Effector memory CD4-positive, alpha-beta T cell (primary cell): ENCODE measurements at regions not wholly inside any gene's neighbourhood (a gene's known extent, or its start where the extent isn't known, plus 50 kb on each side); places are given as distances from the start of the nearest gene placed in this dataset.

Experiments used
- DNase-seq, 3 donors: peaks; one replicate each; pipeline ENCODE4 v3.0.0-alpha.2; 2020
- H3K27ac ChIP-seq: 2 replicates; pipeline ENCODE4 v1.7.0; 2013; ENCODE audit warnings: mild to moderate bottlenecking, low read length, moderate library complexity; ENCODE audit not compliant: insufficient read depth, poor library complexity, severe bottlenecking
- H3K27me3 ChIP-seq: replicated peaks from 2 replicates; pipeline ENCODE4 v1.7.0; 2013; ENCODE audit warnings: mild to moderate bottlenecking, low read length; ENCODE audit not compliant: insufficient read depth, control insufficient read depth, poor library complexity, severe bottlenecking
- H3K36me3 ChIP-seq: 2 replicates; pipeline ENCODE4 v1.7.0; 2013; ENCODE audit warnings: mild to moderate bottlenecking, low read length, moderate library complexity; ENCODE audit not compliant: control insufficient read depth, insufficient read depth
- H3K4me1 ChIP-seq: 2 replicates; pipeline ENCODE4 v1.7.0; 2013; ENCODE audit warnings: low read length, mild to moderate bottlenecking; ENCODE audit not compliant: control insufficient read depth, insufficient read depth, poor library complexity, severe bottlenecking
- H3K4me3 ChIP-seq: 2 replicates; pipeline ENCODE4 v1.7.0; 2013; ENCODE audit warnings: low read length, low read depth, mild to moderate bottlenecking; ENCODE audit not compliant: insufficient read depth, poor library complexity, severe bottlenecking
- H3K9me3 ChIP-seq: 2 replicates; pipeline ENCODE4 v1.7.0; 2013; ENCODE audit warnings: mild to moderate bottlenecking, low read length, moderate library complexity; ENCODE audit not compliant: control insufficient read depth

DNA sequence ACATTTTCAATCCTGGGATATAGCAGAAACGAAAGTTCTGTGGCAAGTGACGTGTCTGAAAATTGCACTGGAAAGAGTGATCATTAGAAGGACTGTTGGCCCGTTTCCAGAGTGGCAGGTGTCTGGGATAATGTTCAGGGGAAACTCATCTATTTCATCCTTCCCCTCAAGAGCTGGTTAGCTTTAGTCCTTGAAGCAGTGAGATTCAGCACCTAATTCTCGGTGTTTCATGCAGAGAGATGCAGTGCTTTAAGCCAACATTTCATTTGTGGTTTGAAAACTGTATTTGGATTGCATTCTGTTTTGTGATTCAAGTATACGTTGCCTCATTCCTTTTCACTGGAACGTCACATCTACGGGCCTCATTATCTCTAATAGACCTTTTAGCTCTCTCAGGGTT lies 205.0 kb upstream of the RAG2 start:
- DNase-seq = no peak
- Histone ChIP-seq H3K9me3 (no peaks in the 10 kb centered on the region), H3K4me3 (no peak overlapping the region), H3K4me1 (no peaks in the 10 kb centered on the region), H3K36me3 (no peaks in the 10 kb centered on the region), H3K27ac (no peak overlapping the region), H3K27me3 (no peaks in the 10 kb centered on the region)

DNA sequence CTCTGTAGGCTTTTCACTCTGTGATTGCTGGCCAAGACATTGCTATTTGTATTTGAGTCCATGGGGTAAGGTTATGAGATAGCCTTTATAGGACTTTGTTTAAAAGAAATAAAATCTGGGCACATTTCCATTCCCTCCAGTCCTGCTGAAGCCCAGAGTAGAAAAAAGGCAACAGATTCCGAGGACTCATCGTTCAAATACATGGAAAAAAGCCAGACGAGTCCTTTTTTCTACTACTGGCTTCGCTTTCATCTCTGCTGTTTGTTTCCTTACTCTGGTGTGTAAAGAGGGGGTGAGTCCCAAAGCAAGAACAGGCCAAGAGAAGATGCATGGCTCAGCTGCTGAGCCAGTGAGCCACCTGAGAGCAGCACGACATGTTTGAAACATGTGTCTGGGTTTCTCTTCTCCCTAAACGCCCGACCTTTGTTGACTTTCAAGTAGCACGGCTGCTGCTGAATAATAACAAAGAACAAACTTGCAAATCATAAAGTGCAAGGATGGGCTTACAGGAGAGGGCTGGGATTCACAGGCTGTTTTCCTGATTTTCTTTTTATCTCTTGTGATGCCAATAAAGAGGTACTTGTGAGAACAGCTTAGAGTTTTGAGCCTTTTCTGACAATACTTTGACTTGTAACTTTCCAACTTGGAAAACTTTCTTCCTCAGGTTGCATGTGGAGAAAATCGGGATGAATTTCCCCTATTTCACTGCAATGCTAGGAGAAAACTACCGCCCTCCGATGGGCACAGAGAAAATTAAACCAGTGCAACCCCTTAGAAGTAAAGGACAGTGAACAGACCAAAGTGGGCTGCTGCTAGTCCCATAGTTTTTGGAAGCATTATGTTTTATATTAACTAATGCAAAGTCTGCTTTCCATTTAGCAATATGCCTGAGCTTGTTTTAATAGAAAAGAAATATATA lies 195.2 kb upstream of the RAG2 start:
- DNase-seq = no peak
- no peak overlapping the region for H3K4me3 ChIP-seq
- no peaks in the 10 kb centered on the region for H3K4me1 ChIP-seq

DNA sequence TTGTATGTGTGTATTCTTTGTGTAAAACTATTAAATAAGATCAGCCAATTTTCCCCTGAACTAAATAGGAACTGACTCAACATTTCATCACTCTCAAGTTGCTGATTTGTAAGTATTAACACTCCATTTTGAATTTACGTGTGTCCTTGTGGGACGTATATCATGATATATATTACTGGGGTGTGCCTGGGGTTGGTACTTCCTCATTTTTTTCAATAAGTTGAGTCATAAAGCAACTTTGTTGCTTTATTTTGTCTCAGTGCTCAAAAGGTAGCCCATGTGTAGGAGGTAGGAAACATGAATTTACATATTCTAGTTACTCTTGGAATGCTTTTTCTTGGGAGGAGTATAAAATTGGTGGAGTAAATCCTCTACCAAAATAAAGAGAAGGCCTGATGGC lies 193.9 kb upstream of the RAG2 start:
- Histone ChIP-seq H3K9me3 (no peaks in the 10 kb centered on the region), H3K4me1 (no peaks in the 10 kb centered on the region), H3K27me3 (no peaks in the 10 kb centered on the region), H3K27ac (no peak overlapping the region), H3K36me3 (no peaks in the 10 kb centered on the region), H3K4me3 (no peak overlapping the region)
- DNase-seq = no peak

More for the DNA sequence above, 195.2 kb upstream of the RAG2 start:
- Histone ChIP-seq H3K9me3 (no peaks in the 10 kb centered on the region), H3K27ac (no peak overlapping the region), H3K27me3 (no peaks in the 10 kb centered on the region), H3K36me3 (no peaks in the 10 kb centered on the region)

DNA sequence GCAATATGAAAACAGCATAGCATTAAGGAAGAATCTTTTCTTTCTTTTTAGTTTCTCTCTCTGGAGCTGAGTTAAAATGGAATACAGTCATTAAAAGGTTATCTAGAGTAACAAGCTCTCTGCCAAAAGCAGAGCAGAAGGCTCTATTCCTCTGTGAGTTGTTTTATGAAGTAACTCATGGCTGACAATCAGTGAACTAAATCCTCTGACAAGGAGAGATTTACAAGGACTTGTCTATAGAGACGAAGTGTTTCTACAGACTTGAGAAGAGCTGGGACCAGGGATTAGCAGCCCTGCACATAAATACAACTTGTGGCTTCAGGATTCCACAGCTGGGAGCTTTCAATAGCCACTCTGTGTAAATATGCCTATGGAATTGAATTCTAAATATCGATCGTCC lies 192.5 kb upstream of the RAG2 start:
- no peaks in the 10 kb centered on the region for H3K4me1 ChIP-seq

DNA sequence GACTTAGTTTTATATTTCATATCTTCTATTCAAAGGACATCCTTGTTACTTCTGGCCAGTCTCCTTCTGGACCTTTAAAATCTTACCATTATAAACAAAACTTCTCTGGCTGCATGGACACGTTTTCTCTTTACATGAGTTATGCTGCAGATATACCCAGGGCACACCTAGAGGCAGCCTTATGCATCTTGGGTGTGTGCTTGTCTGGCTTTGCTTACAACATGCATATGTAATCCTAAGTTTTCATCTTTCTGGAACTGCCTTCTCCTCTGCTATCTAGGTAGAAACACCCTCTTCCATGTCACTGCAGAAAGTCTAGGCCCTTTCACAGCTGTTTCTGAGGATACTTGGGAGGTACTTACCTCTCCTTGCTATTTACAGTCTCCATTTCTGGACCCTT lies 185.8 kb upstream of the RAG2 start:
- H3K4me1 ChIP-seq = no peaks in the 10 kb centered on the region
- H3K4me3 ChIP-seq = no peak overlapping the region
- H3K27ac ChIP-seq = no peak overlapping the region
- no peak for DNase-seq
- no peaks in the 10 kb centered on the region for H3K36me3 ChIP-seq
- no peaks in the 10 kb centered on the region for H3K9me3 ChIP-seq
- H3K27me3 ChIP-seq = no peaks in the 10 kb centered on the region

More for the DNA sequence above, 192.5 kb upstream of the RAG2 start:
- DNase-seq = no peak
- no peak overlapping the region for H3K4me3 ChIP-seq
- H3K27me3 ChIP-seq = no peaks in the 10 kb centered on the region
- H3K27ac ChIP-seq = no peak overlapping the region
- H3K9me3 ChIP-seq = no peaks in the 10 kb centered on the region
- no peaks in the 10 kb centered on the region for H3K36me3 ChIP-seq

DNA sequence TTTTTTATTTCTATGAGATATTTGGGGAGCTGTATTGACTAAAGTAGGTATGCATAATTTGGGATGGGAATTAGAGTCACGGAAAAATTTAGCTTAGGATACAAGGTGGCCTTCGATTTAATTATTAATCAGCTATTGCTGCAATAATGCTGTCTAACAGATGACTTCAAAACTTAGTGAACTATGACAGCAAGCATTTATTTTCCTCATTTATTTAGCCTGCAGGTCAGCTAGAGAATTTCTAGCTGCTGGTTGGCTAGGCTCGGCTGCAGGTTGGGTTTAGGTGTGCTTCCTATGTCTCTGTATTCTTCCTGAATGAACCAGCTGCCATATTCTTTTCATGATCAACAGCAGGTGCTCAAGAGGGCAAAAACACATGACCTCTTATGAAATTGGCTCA lies 181.8 kb upstream of the RAG2 start:
- no peak for DNase-seq
- Histone ChIP-seq H3K4me1 (no peaks in the 10 kb centered on the region), H3K36me3 (no peaks in the 10 kb centered on the region), H3K27me3 (no peaks in the 10 kb centered on the region), H3K4me3 (no peak overlapping the region), H3K9me3 (no peaks in the 10 kb centered on the region), H3K27ac (no peak overlapping the region)

DNA sequence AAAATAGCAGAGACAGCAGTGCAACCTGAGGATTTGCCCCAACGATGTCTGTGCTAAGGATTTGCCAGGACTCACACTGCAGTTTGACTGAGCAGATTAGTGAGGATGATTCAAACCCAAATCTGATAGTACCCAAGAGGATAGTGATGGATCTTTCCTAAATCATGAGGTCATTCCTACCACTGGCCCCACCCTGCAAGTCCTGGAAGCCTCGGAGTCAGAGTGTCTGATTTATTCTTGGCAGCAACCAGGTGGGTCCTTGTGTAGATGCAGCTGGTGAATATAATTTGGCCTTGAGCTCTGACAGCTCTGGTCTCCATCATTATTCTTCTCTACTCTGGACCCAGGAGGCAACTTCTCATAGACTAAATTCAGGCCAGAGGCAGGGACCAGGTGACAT lies 179.3 kb upstream of the RAG2 start:
- DNase-seq = no peak
- H3K4me3 ChIP-seq = no peak overlapping the region
- no peaks in the 10 kb centered on the region for H3K9me3 ChIP-seq
- H3K27ac ChIP-seq = no peak overlapping the region
- no peaks in the 10 kb centered on the region for H3K36me3 ChIP-seq
- H3K4me1 ChIP-seq = no peaks in the 10 kb centered on the region
- no peaks in the 10 kb centered on the region for H3K27me3 ChIP-seq

DNA sequence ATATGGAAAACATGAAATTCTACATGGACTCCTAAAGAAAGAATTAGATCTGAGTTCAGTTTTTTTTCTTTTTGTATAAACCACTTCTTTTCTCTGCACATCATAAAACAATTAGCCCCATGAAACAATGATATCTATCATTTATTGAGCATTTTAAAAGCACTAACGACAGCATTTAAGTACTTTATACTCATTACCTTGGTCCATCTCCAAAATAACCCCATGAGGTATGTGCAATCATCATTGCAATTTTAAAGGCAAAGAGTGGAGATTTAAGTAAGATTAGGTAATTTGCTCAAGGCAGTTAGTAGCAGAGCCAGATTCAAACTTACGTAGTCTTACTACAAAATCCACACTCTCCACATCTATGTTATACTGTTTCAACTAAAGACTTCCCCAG lies 177.7 kb upstream of the RAG2 start:
- Histone ChIP-seq H3K4me1 (no peaks in the 10 kb centered on the region), H3K9me3 (no peaks in the 10 kb centered on the region), H3K36me3 (no peaks in the 10 kb centered on the region), H3K27me3 (no peaks in the 10 kb centered on the region), H3K4me3 (no peak overlapping the region), H3K27ac (no peak overlapping the region)
- no peak for DNase-seq

DNA sequence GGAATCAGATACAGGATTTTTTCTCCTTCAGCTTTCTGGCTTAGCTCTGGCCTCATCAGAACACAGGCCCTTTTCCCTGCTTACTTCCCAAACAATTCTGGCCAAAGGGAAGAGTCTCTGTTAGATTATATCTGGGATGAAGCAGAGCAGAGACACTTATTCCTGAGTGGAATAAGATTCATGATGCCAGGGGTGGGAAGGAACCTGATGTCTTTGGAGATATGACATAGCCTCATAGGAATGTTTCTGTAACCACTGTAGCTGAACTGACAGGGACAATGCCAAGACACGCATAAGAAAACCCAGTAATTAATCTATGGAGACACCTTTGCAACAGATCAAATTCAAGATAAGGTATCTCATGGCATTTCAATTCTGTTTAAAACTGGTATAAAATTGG lies 177.1 kb upstream of the RAG2 start:
- no peaks in the 10 kb centered on the region for H3K9me3 ChIP-seq
- H3K27ac ChIP-seq = no peak overlapping the region
- no peak overlapping the region for H3K4me3 ChIP-seq
- no peaks in the 10 kb centered on the region for H3K27me3 ChIP-seq
- no peak for DNase-seq
- H3K36me3 ChIP-seq = no peaks in the 10 kb centered on the region
- H3K4me1 ChIP-seq = no peaks in the 10 kb centered on the region

DNA sequence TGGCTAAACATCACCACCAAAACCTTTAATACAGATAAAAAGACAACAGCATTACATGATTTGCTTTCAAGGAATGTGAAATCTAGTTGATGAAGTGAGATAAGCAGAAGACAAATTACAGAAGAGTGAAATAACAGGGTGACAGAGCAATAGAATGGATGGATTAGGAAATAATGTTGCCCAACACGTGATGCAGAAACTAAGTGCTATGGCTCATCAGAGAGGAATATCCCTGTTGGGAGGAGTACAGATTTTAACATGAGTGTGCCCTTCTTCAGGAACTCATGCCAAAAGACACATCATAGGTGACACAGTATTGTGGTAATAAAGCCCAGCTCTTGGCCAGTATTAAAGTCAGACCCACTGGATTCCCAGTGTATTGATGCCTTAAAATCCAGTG lies 176.6 kb upstream of the RAG2 start:
- Histone ChIP-seq H3K27me3 (no peaks in the 10 kb centered on the region), H3K4me1 (no peaks in the 10 kb centered on the region), H3K36me3 (no peaks in the 10 kb centered on the region), H3K27ac (no peak overlapping the region), H3K4me3 (no peak overlapping the region), H3K9me3 (no peaks in the 10 kb centered on the region)
- DNase-seq = no peak
